ENCODE measurements at regions not wholly inside any gene's neighbourhood (a gene's known extent, or its start where the extent isn't known, plus 50 kb on each side); places are given as distances from the start of the nearest gene placed in this dataset.

GRCh38 chr5:124315741-124316415, 430.6 kb downstream of the ZNF608 start:
- TF ChIP-seq, protein P1, sequence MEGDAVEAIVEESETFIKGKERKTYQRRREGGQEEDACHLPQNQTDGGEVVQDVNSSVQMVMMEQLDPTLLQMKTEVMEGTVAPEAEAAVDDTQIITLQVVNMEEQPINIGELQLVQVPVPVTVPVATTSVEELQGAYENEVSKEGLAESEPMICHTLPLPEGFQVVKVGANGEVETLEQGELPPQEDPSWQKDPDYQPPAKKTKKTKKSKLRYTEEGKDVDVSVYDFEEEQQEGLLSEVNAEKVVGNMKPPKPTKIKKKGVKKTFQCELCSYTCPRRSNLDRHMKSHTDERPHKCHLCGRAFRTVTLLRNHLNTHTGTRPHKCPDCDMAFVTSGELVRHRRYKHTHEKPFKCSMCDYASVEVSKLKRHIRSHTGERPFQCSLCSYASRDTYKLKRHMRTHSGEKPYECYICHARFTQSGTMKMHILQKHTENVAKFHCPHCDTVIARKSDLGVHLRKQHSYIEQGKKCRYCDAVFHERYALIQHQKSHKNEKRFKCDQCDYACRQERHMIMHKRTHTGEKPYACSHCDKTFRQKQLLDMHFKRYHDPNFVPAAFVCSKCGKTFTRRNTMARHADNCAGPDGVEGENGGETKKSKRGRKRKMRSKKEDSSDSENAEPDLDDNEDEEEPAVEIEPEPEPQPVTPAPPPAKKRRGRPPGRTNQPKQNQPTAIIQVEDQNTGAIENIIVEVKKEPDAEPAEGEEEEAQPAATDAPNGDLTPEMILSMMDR (conservative IDR thresholded peaks at IDR 0.05), result no peak
- TF ChIP-seq ZFX (IDR thresholded peaks at IDR 0.05), result no peak
